HepG2 (cell line): ENCODE measurements at regions not wholly inside any gene's neighbourhood (a gene's known extent, or its start where the extent isn't known, plus 50 kb on each side); places are given as distances from the start of the nearest gene placed in this dataset.

Experiments
- ATAC-seq: fragments of 200-7000 bp; cut with Tn5 transposase; 3 replicates; pipeline ENCODE4 v1.9.1; 2020; ENCODE audit warnings: mild to moderate bottlenecking, moderate library complexity
- BruUV-seq: library from RNA; stranded (reverse); fragments of 400-500 nt; replicated peaks from 2 replicates; lab custom pipeline; 2021; lab: Mats Ljungman, UMichigan
- CTCF ChIA-PET: fragments of 300-600 bp; formaldehyde crosslinking; extraction: SDS; loops from one replicate; lab custom pipeline; 2021; ENCODE audit warnings: low total read pairs, inconsistent platforms, low intra/inter-chr PET ratio; lab: Yijun Ruan, JAX
- POLR2A ChIA-PET: fragments of 350-600 bp; sonication (Branson Sonifier 250); formaldehyde crosslinking; loops from one replicate; lab custom pipeline; 2020; ENCODE audit warnings: antibody characterized with exemption, inconsistent platforms; lab: Yijun Ruan, JAX
- DNase-seq: peaks from one replicate; pipeline ENCODE4 v3.0.0-alpha.2; 2015; ENCODE audit warnings: low spot score
- FAIRE-seq: peaks from 3 replicates; lab custom pipeline; 2011; peaks lifted over from hg19 to GRCh38; lab: Jason Lieb, UNC
- H2AFZ ChIP-seq: one replicate; pipeline ENCODE4 v1.6.1; 2011; ENCODE audit warnings: low read length, inconsistent platforms
- H3K27ac ChIP-seq: fragments of 300-600 bp; 3 replicates; pipeline ENCODE4 v1.8.0; 2011; ENCODE audit warnings: mixed run types, mild to moderate bottlenecking, mixed read lengths, low read length, inconsistent platforms; ENCODE audit not compliant: insufficient read depth; ENCODE audit errors: extremely low read length
- H3K27me3 ChIP-seq, 2 experiments: fragments of 200-600 bp in 1 of 2; 2 replicates in 1 of 2; 3 replicates in 1 of 2; pipeline versions ENCODE4 v1.6.0 to v1.8.0; 2011; ENCODE audit warnings: low read length in 2 of 2, mild to moderate bottlenecking in 2 of 2, moderate library complexity in 2 of 2, inconsistent platforms in 1 of 2; ENCODE audit not compliant: insufficient read depth in 2 of 2, control insufficient read depth in 1 of 2
- H3K36me3 ChIP-seq, 2 experiments: fragments of 200-600 bp in 1 of 2; replicated peaks in 1 of 2; 2 replicates in 1 of 2; 3 replicates in 1 of 2; pipeline versions ENCODE4 v1.5.1 to v1.8.0; 2011; ENCODE audit warnings: low read length in 2 of 2, inconsistent platforms in 1 of 2; ENCODE audit not compliant: insufficient read depth in 2 of 2, control insufficient read depth in 1 of 2
- H3K4me1 ChIP-seq: 2 replicates; pipeline ENCODE4 v1.5.1; 2012; ENCODE audit warnings: low read length, inconsistent platforms; ENCODE audit not compliant: insufficient read depth
- H3K4me2 ChIP-seq: 2 replicates; pipeline ENCODE4 v1.6.0; 2011; ENCODE audit warnings: low read depth, low read length, inconsistent platforms
- H3K4me3 ChIP-seq, 3 experiments: fragments of 200-600 bp in 1 of 3; sonication (generic), shearing (Covaris generic) in 1 of 3; replicated peaks in 1 of 3; 2 replicates each; pipeline ENCODE4 v1.5.1; 2011 to 2016; ENCODE audit warnings: low read length in 3 of 3, inconsistent platforms in 2 of 3, low read depth in 2 of 3, mild to moderate bottlenecking in 2 of 3, control low read depth in 1 of 3, mixed read lengths in 1 of 3; ENCODE audit not compliant: insufficient read depth in 1 of 3
- H3K79me2 ChIP-seq: one replicate; pipeline ENCODE4 v1.6.1; 2011; ENCODE audit warnings: low read length, inconsistent platforms; ENCODE audit not compliant: insufficient read depth
- H3K9ac ChIP-seq: 2 replicates; pipeline ENCODE4 v1.6.0; 2011; ENCODE audit warnings: mild to moderate bottlenecking, low read depth, low read length, inconsistent platforms; ENCODE audit not compliant: insufficient read depth
- H3K9me3 ChIP-seq: 2 replicates; pipeline ENCODE4 v1.5.1; 2012; ENCODE audit warnings: mild to moderate bottlenecking, low read length
- H4K20me1 ChIP-seq: 2 replicates; pipeline ENCODE4 v1.6.0; 2011; ENCODE audit warnings: inconsistent platforms, mild to moderate bottlenecking, low read length, moderate library complexity; ENCODE audit not compliant: insufficient read depth
- ATRX ChIP-seq: sonication (generic); formaldehyde crosslinking; IDR thresholded peaks from 2 replicates; pipeline ENCODE4 v1.4.0; 2020; ENCODE audit warnings: missing genetic modification reagents, borderline replicate concordance
- CEBPB ChIP-seq: IDR thresholded peaks from 2 replicates; pipeline ENCODE4 v1.6.1; 2011; ENCODE audit warnings: low read depth, low read length, improper control_type of control experiment, borderline replicate concordance
- FOSL2 ChIP-seq: sonication (generic); formaldehyde crosslinking; IDR thresholded peaks from 2 replicates; pipeline ENCODE4 v1.4.0; 2020; ENCODE audit warnings: missing genetic modification reagents
- FOXJ3 ChIP-seq: sonication (generic); formaldehyde crosslinking; IDR thresholded peaks from 2 replicates; pipeline ENCODE4 v1.4.0; 2020; ENCODE audit warnings: missing genetic modification reagents, mild to moderate bottlenecking, borderline replicate concordance
- HNF4A ChIP-seq: sonication (generic); formaldehyde crosslinking; IDR thresholded peaks from 2 replicates; pipeline ENCODE4 v1.4.0; 2020; ENCODE audit warnings: missing genetic modification reagents
- HNF4G ChIP-seq, 2 experiments: sonication (generic) in 1 of 2; formaldehyde crosslinking in 1 of 2; IDR thresholded peaks; 2 replicates each; pipeline versions ENCODE4 v1.4.0 to v1.6.1; 2011 to 2020; ENCODE audit warnings: borderline replicate concordance in 2 of 2, low read depth in 2 of 2, mild to moderate bottlenecking in 2 of 2, low read length in 1 of 2, missing genetic modification reagents in 1 of 2, moderate library complexity in 1 of 2
- MAFG ChIP-seq: sonication (generic); formaldehyde crosslinking; IDR thresholded peaks from 2 replicates; pipeline ENCODE4 v1.5.1; 2020; ENCODE audit warnings: mild to moderate bottlenecking, missing genetic modification reagents
- MEIS1 ChIP-seq: sonication (generic); formaldehyde crosslinking; IDR thresholded peaks from 2 replicates; pipeline ENCODE4 v1.9.0; 2021; ENCODE audit warnings: mild to moderate bottlenecking, missing genetic modification reagents, moderate library complexity, borderline replicate concordance
- SMAD3 ChIP-seq: sonication (generic); formaldehyde crosslinking; IDR thresholded peaks from 2 replicates; pipeline ENCODE4 v1.4.0; 2020; ENCODE audit warnings: missing genetic modification reagents
- SNRNP70 ChIP-seq: fragments of 200-400 bp; formaldehyde crosslinking; IDR thresholded peaks from 2 replicates; pipeline ENCODE4 v1.6.1; 2017; ENCODE audit warnings: mild to moderate bottlenecking, low read depth, low read length, moderate library complexity
- TBL1XR1 ChIP-seq: fragments of 150-350 bp; IDR thresholded peaks from 2 replicates; pipeline ENCODE4 v1.6.1; 2014; ENCODE audit warnings: borderline replicate concordance, low read length; ENCODE audit not compliant: partially characterized antibody
- ZEB1 ChIP-seq: IDR thresholded peaks from 2 replicates; pipeline ENCODE4 v1.6.1; 2012; ENCODE audit warnings: mild to moderate bottlenecking, low read depth, inconsistent platforms; ENCODE audit not compliant: insufficient replicate concordance
- ZKSCAN8 ChIP-seq: IDR thresholded peaks from 2 replicates; pipeline ENCODE4 v1.6.1; 2016; ENCODE audit warnings: borderline replicate concordance, missing genetic modification reagents, missing compliant biosample characterization
- ZNF253 ChIP-seq: sonication (generic); formaldehyde crosslinking; IDR thresholded peaks from 2 replicates; pipeline ENCODE4 v1.8.0; 2022; ENCODE audit warnings: mild to moderate bottlenecking, missing genetic modification reagents, borderline replicate concordance
- ZNF564 ChIP-seq: sonication (generic); formaldehyde crosslinking; IDR thresholded peaks from 2 replicates; pipeline ENCODE4 v1.8.1; 2023; ENCODE audit warnings: mild to moderate bottlenecking, missing genetic modification reagents
- ZNF629 ChIP-seq: sonication (generic); formaldehyde crosslinking; conservative IDR thresholded peaks from 2 replicates; pipeline ENCODE4 v1.5.0; 2020; ENCODE audit warnings: missing genetic modification reagents
- ZNF678 ChIP-seq: sonication (generic); formaldehyde crosslinking; IDR thresholded peaks from 2 replicates; pipeline ENCODE4 v1.4.0; 2020; ENCODE audit warnings: mild to moderate bottlenecking, missing genetic modification reagents
- WGBS: methylation state at CpG from one replicate; pipeline ENCODE4 v1.1.6; 2017; ENCODE audit warnings: low lambda C conversion rate; 5-methylcytosine and 5-hydroxymethylcytosine counted together
- in situ Hi-C: cut with HindIII; loops from 2 replicates; pipeline ENCODE4 v1.10.0; 2017; ENCODE audit warnings: low pct_unique_long_range_greater_than_20kb; ENCODE audit not compliant: extremely low pct_ligation_motif_present
- intact Hi-C: fragments of 100-400 bp; cut with micrococcal nuclease; formaldehyde crosslinking; loops from one replicate; pipeline ENCODE4 v1.10.0; 2022; ENCODE audit not compliant: unreplicated experiment
- TF ChIP-seq, protein P1 (sequence below): sonication (generic); formaldehyde crosslinking; IDR thresholded peaks from 2 replicates; pipeline ENCODE4 v1.5.1; 2020; ENCODE audit warnings: missing genetic modification reagents, mild to moderate bottlenecking, borderline replicate concordance
- TF ChIP-seq, protein P2 (sequence below): sonication (generic); formaldehyde crosslinking; IDR thresholded peaks from 2 replicates; pipeline ENCODE4 v1.8.1; 2023; ENCODE audit warnings: mild to moderate bottlenecking, missing genetic modification reagents

DNA sequence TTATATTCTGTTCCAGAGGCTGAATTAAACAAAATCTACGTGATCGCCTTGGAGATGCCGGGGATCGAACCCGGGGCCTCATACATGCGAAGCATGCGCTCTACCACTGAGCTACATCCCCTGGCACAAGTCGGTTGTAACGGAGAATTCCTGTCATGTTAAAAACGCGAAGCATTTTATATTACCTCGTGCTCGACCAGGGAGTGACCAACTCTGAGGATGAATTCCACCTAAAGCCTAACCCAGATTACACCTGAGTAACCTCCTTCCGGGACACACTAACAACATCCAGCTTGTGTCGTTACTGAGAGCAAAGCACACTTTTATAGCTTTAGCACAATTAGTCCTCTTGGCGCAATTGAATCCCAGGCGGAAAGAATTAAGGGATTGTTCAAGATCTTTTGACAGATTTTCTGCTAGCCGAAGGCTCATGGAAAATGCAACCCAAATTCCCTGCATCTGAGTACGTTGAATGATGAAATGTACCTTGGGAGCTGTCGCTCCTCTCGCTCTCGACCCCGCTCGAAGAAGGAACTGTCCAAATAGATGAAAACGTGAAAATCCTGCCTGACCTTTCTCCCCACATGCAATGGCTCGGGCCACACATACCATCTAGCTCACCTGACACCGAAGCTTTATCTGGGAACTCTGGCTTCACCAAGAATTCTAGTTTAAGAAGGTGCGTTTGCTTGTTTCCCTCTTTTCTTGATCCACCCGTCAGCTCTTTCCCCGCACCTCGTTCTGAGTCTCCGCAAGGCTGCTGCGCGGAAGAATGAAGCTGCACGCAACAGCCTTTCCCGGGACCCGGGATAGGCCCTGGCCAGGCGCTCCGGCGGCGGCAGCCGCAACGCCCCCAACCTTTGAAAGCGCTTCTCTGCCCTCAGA lies 148.3 kb downstream of the GPX5 start (continued):
- TF ChIP-seq, protein P1, sequence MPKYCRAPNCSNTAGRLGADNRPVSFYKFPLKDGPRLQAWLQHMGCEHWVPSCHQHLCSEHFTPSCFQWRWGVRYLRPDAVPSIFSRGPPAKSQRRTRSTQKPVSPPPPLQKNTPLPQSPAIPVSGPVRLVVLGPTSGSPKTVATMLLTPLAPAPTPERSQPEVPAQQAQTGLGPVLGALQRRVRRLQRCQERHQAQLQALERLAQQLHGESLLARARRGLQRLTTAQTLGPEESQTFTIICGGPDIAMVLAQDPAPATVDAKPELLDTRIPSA (CRISPR knock-in tag), result no peak
- no peak for TF ChIP-seq ATRX
- TF ChIP-seq ZNF253 (CRISPR knock-in tag), result no peak
- TF ChIP-seq, protein P2, sequence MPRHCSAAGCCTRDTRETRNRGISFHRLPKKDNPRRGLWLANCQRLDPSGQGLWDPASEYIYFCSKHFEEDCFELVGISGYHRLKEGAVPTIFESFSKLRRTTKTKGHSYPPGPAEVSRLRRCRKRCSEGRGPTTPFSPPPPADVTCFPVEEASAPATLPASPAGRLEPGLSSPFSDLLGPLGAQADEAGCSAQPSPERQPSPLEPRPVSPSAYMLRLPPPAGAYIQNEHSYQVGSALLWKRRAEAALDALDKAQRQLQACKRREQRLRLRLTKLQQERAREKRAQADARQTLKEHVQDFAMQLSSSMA (CRISPR knock-in tag), result 0 out of 2 replicates have a peak, but pooled peaks have one; percentile 26
- TF ChIP-seq ZNF564 (CRISPR knock-in tag), result peak; percentile 53; the same call in 1 of the 2 replicates
- TF ChIP-seq MEIS1 (CRISPR knock-in tag), result 0 out of 2 replicates have a peak, but pooled peaks have one; percentile 24
- TF ChIP-seq SNRNP70, result no peak
- peak; percentile 76 for TF ChIP-seq ZEB1
- 0 out of 2 replicates have a peak, but pooled peaks have one; percentile 11 for TF ChIP-seq FOXJ3 (CRISPR knock-in tag)
- TF ChIP-seq ZNF629 (CRISPR knock-in tag), result peak; percentile 70; the same call in 1 of the 2 replicates
- TF ChIP-seq, all 625 proteins: peak for 163

DNA sequence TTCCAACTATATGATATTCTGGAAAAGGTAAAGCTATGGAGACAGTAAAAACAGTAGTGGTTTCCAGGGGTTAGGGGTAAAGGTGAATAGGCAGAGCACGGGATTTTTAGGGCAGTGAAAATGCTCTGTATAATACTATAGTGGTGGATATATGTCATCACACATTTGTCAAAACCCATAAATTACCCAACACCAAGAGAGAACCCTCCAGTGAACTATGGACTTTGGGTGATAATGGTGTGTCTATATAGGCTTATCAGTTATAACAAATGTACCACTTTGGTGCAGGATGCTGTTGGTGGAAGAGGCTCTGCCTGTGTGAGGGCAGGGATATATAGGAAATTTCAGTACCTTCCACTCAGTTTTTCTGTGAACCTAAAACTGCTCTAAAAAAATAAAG lies 149.9 kb downstream of the GPX5 start:
- H3K4me3 ChIP-seq, result no peak overlapping the region
- DNase-seq (peak; percentile 69), ATAC-seq (peak; percentile 48; the same call in 2 of the 3 replicates), FAIRE-seq (no peak)
- H4K20me1 ChIP-seq, result no peaks in the 10 kb centered on the region
- no peak overlapping the region for H3K9ac ChIP-seq
- in situ Hi-C loops, result no loop called here
- H3K36me3 ChIP-seq, result no peaks in the 10 kb centered on the region
- 3% methylated on average over 1 of the region's 1 CpG for WGBS
- H3K27ac ChIP-seq, result no peak overlapping the region
- peaks cover 30% of the 10 kb centered on the region for H3K4me1 ChIP-seq
- no peaks in the 10 kb centered on the region for H3K79me2 ChIP-seq
- no peak overlapping the region for H3K4me2 ChIP-seq
- H2AFZ ChIP-seq, result no peak overlapping the region
- no peaks in the 10 kb centered on the region for H3K9me3 ChIP-seq
- ChIA-PET POLR2A (no interaction called here), CTCF (no interaction called here)
- intact Hi-C loops, result loop anchor here (2.0 kb wide), 1 partner anchor 17 kb away; no protein-coding TSS in a partner anchor
- BruUV-seq, result no TSS peak
- H3K27me3 ChIP-seq, result no peaks in the 10 kb centered on the region; a peak in 1 of 5 replicates
- no peak for TF ChIP-seq ZNF678 (CRISPR knock-in tag)
- peak; percentile 49; the same call in 1 of the 2 replicates for TF ChIP-seq HNF4A (CRISPR knock-in tag)
- TF ChIP-seq FOSL2 (CRISPR knock-in tag), result no peak
- no peak for TF ChIP-seq MAFG (CRISPR knock-in tag)
- TF ChIP-seq TBL1XR1, result no peak
- TF ChIP-seq ZKSCAN8 (CRISPR knock-in tag), result no peak
- TF ChIP-seq SMAD3 (CRISPR knock-in tag), result no peak
- TF ChIP-seq HNF4G (IDR thresholded peaks at IDR 0.05; ENCODE audit: borderline replicate concordance, low read depth, low read length), result 0 out of 2 replicates have a peak, but pooled peaks have one; percentile 8
- TF ChIP-seq HNF4G (CRISPR knock-in tag; IDR thresholded peaks at IDR 0.05; ENCODE audit: borderline replicate concordance, low read depth), result no peak
- peak; percentile 52; the same call in 1 of the 2 replicates for TF ChIP-seq CEBPB
